Hepatocyte (in vitro differentiated cells): ENCODE measurements at regions not wholly inside any gene's neighbourhood (a gene's known extent, or its start where the extent isn't known, plus 50 kb on each side); places are given as distances from the start of the nearest gene placed in this dataset.

Source experiments
- CTCF ChIP-seq: fragments of 200-600 bp; sonication (generic); IDR thresholded peaks from 2 replicates; pipeline ENCODE4 v1.5.1; 2016; ENCODE audit warnings: antibody characterized with exemption, mild to moderate bottlenecking; ENCODE audit not compliant: poor library complexity
- EZH2 ChIP-seq: fragments of 200-600 bp; sonication (generic); IDR thresholded peaks from 2 replicates; pipeline ENCODE4 v1.6.1; 2016; ENCODE audit warnings: antibody characterized with exemption, mild to moderate bottlenecking, borderline replicate concordance
- EZH2phosphoT487 ChIP-seq: fragments of 200-600 bp; sonication (generic); IDR thresholded peaks from one replicate; pipeline ENCODE4 v1.6.1; 2018; ENCODE audit warnings: antibody characterized with exemption, mild to moderate bottlenecking, low read depth, moderate library complexity; ENCODE audit not compliant: unreplicated experiment, severe bottlenecking

DNA sequence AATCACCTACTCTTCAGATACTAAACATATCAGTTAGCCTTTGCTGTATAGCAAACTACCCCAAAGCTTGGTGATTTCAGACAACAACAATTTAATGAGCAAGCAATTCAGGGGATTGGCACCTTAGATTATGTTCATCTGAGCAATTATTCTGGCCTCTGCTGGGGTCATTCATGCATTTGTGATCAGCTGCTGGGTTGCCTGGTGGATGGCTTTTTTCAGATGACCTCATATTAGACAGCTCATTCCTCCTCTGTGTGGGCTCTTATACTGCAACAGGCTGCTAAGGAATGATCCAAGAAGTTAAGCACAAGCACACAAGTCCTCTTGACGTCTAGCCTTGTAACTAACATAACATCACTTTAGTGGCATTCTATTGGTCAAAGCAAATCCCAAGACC is 153.0 kb upstream of the PPP1R2C start:
- TF ChIP-seq CTCF (no peak), EZH2 (no peak), EZH2phosphoT487 (no peak)
